Heart right ventricle (tissue), 16 donors: ENCODE measurements at regions not wholly inside any gene's neighbourhood (a gene's known extent, or its start where the extent isn't known, plus 50 kb on each side); places are given as distances from the start of the nearest gene placed in this dataset.

Experiments used
- ATAC-seq, 8 donors: fragments of 200-7000 bp; cut with Tn5 transposase; one replicate each; pipeline ENCODE4 v1.9.1; 2020; ENCODE audit warnings: mild to moderate bottlenecking in 8 of 8, moderate library complexity in 8 of 8, moderate number of reproducible peaks in 1 of 8
- DNase-seq, 2 donors: peaks; one replicate each; pipeline ENCODE4 v3.0.0-alpha.2; 2020
- H3K27ac ChIP-seq, 10 donors: fragments of 200-600 bp; sonication (generic) in 2 of 10; one replicate each; pipeline versions ENCODE4 v1.5.0 to v1.8.0; 2020 to 2022; ENCODE audit warnings: mild to moderate bottlenecking in 3 of 10
- H3K27me3 ChIP-seq, 7 donors: fragments of 200-600 bp; one replicate each; pipeline ENCODE4 v1.8.0; 2021 to 2022; ENCODE audit warnings: mild to moderate bottlenecking in 2 of 7
- H3K36me3 ChIP-seq, 9 donors: fragments of 200-600 bp; sonication (generic) in 1 of 9; one replicate each; pipeline versions ENCODE4 v1.5.0 to v1.8.0; 2020 to 2022; ENCODE audit warnings: mild to moderate bottlenecking in 2 of 9
- H3K4me1 ChIP-seq, 9 donors: fragments of 200-600 bp; sonication (generic) in 1 of 9; one replicate each; pipeline versions ENCODE4 v1.5.0 to v1.8.0; 2020 to 2022; ENCODE audit warnings: mild to moderate bottlenecking in 4 of 9
- H3K4me3 ChIP-seq, 10 donors: fragments of 200-600 bp; sonication (generic) in 2 of 10; one replicate each; pipeline versions ENCODE4 v1.5.0 to v1.8.0; 2020 to 2022; ENCODE audit warnings: mild to moderate bottlenecking in 7 of 10, moderate library complexity in 2 of 10
- H3K9me3 ChIP-seq, 11 donors: fragments of 200-600 bp in 10 of 11; sonication (generic) in 2 of 11; one replicate each; pipeline versions ENCODE4 v1.5.0 to v1.8.0; 2013 to 2022; ENCODE audit warnings: mild to moderate bottlenecking in 2 of 11, control low read depth in 1 of 11, moderate library complexity in 1 of 11
- WGBS, 2 donors: extraction: QIAGEN DNeasy Blood & Tissue Kit; methylation state at CpG; one replicate each; pipeline ENCODE4 v1.1.7; 2013; ENCODE audit warnings: inconsistent platforms in 1 of 2; 5-methylcytosine and 5-hydroxymethylcytosine counted together
- intact Hi-C, 10 donors: fragments of 100-400 bp; cut with DNase I; formaldehyde crosslinking; loops; one replicate each; pipeline versions ENCODE4 v1.11.1 to v1.14.2; 2022
- TF ChIP-seq, protein P1 (sequence below), 9 donors: fragments of 200-600 bp; sonication (generic) in 2 of 9; IDR thresholded peaks; one replicate each; pipeline versions ENCODE4 v1.5.0 to v1.8.0; 2021 to 2022; ENCODE audit warnings: antibody characterized with exemption in 9 of 9, mild to moderate bottlenecking in 5 of 9, moderate library complexity in 1 of 9
- donor health status: Arrhythmogenic right ventricular cardiomyopathy.
- donor health status: ischemic (EF 13 %, LVEDD 7.1; RV severe dilation, severe dysfunction).
- donor health status: healthy with polysubstance abuse.
- donor health status: DM: no; HTN: yes; CAD: no.
- donor health status: DM: no; HTN: no; CAD: no.
- donor health status: ischemic (EF 25% LVEDD 6.9; RV normal size, moderate dysfunction).
- donor health status: ischemic (EF 25% LVEDD 5.7; RV mildly dilated, moderate dysfunction).
- donor health status: healthy.
- donor health status: DM: yes; HTN: yes; CAD: no.
- donor health status: Ischemic cardiomyopathy.
- donor health status: ischemic (EF 35%, LVEDD 5.7; RV mildly dilated, moderate dysfunction).
- donor health status: nonischemic (EF 11% LVEDD 7.7; RV severe dilation, severe dysfunction).
- donor health status: DM: yes; HTN: yes; CAD: no.
- donor health status: PGD.
- donor health status: ischemic (EF 29% LVEDD 5.4; RV normal size, mild dysfunction).
- donor health status: nonischemic (EF 23%, LVEDD 6.1; RV moderate dilation, normal function).

DNA sequence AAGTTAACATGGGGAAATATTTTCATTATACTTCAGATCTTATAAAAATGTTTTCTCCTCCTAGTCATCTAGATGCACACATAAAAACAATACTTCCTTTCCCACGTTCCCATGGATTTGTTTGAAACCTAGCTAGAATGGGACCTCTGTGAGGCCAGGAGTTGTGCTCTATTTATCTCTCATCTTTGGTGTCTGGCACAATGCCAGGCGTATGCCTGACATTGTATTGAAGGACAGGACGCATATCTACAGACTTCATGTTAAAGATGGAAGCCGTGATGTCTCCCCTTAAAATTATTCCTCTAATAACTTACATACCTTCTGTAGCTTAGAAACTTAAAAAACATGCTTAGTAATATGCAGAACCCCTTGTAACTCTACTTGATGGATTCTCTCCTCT lies 394.5 kb upstream of the FAT1 start:
- Histone ChIP-seq H3K4me1 (no peaks in the 10 kb centered on the region), H3K36me3 (no peaks in the 10 kb centered on the region), H3K9me3 (peaks cover 0 to 3% (median 0%) of the 10 kb centered on the region in 11 donors), H3K4me3 (no peak overlapping the region), H3K27me3 (no peaks in the 10 kb centered on the region), H3K27ac (no peak overlapping the region)
- intact Hi-C loops = no loop called here
- no peak for DNase-seq
- ATAC-seq = no peak
- 74 to 79% methylated on average over 4 of the region's 4 CpGs for WGBS, 2 donors
- TF ChIP-seq, protein P1, sequence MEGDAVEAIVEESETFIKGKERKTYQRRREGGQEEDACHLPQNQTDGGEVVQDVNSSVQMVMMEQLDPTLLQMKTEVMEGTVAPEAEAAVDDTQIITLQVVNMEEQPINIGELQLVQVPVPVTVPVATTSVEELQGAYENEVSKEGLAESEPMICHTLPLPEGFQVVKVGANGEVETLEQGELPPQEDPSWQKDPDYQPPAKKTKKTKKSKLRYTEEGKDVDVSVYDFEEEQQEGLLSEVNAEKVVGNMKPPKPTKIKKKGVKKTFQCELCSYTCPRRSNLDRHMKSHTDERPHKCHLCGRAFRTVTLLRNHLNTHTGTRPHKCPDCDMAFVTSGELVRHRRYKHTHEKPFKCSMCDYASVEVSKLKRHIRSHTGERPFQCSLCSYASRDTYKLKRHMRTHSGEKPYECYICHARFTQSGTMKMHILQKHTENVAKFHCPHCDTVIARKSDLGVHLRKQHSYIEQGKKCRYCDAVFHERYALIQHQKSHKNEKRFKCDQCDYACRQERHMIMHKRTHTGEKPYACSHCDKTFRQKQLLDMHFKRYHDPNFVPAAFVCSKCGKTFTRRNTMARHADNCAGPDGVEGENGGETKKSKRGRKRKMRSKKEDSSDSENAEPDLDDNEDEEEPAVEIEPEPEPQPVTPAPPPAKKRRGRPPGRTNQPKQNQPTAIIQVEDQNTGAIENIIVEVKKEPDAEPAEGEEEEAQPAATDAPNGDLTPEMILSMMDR (IDR thresholded peaks at IDR 0.05) = no peak

DNA sequence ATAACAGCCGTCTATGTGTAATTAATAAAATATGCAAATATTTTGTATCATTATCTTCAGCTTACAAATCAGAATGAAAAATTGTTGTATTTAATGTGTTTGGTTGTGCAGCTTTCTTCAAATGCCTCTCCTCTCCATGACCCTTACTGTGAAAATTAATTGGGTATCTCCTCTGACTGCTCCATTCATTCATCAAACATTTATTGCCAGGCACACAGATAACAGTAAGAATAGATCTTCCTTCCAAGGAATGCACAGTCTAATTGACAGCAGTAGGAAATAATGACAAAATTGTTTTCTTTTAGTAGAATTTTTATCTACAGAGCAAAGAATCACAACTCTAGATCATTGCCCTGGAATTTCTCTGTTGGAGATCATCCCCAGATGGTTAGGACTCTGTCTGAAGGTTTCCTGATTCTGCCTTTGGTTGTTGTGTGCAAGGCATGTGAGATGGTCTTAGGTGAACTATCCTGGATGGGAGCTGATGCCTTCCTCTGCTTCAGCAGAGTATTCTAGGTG lies 395.0 kb upstream of the FAT1 start:
- no peak overlapping the region for H3K4me3 ChIP-seq

DNA sequence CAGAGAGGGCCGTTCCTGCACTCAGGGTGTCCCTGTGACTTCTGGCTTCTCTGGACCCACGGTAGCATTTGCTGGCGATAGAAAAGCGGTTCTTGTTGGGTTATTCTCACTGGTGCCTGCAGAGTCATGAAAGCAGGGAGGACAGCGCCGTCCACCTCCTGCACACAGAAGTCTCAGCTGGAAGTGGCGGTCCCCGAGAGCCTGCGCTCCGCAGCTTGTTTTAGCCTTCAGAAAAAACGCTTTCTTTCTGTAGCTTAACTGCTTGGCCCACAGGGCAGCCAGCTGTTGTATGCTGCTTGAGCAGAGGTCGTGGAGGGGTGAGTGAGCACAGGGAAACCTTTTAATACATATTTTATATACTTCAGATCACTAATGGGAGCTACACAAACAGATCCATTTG lies 400.7 kb upstream of the FAT1 start:
- H3K4me3 ChIP-seq = no peak overlapping the region
- H3K27ac ChIP-seq = no peak overlapping the region
- no peak for ATAC-seq
- intact Hi-C loops = no loop called here
- DNase-seq = no peak
- TF ChIP-seq, protein P1 (IDR thresholded peaks at IDR 0.05) = no peak
- H3K36me3 ChIP-seq = no peaks in the 10 kb centered on the region
- no peaks in the 10 kb centered on the region for H3K4me1 ChIP-seq
- 74 to 75% methylated on average over 12 of the region's 12 CpGs for WGBS, 2 donors
- H3K9me3 ChIP-seq = no peaks in the 10 kb centered on the region
- no peaks in the 10 kb centered on the region for H3K27me3 ChIP-seq

More for the DNA sequence above, 395.0 kb upstream of the FAT1 start:
- Histone ChIP-seq H3K27ac (no peak overlapping the region), H3K9me3 (peaks cover 0 to 3% (median 0%) of the 10 kb centered on the region in 11 donors), H3K4me1 (no peaks in the 10 kb centered on the region), H3K27me3 (no peaks in the 10 kb centered on the region), H3K36me3 (no peaks in the 10 kb centered on the region)
- no peak for ATAC-seq
- intact Hi-C loops = no loop called here
- no peak for DNase-seq
- 85 to 93% methylated on average over 1 of the region's 1 CpG for WGBS, 2 donors
- TF ChIP-seq, protein P1 (IDR thresholded peaks at IDR 0.05) = no peak

DNA sequence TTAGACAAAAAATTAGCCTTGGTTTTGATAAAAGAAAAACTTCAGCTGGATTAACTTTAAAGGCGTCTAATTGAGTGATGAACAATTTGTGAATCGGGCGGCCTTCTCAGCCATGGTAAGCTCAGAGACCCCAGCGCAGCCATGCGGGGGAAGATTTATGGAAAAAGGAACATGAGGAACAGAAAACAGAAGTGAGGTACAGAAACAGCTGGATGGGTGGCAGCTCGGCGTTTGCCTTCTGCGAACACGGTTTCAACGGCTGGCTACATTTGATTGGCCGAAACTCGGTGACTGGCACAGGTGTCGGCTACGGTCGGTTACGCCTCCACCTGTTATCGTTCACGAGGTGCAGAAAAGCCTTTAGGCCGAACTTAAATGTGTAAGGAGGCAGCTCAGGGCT lies 401.4 kb upstream of the FAT1 start:
- H3K4me3 ChIP-seq = no peak overlapping the region
- intact Hi-C loops = no loop called here
- TF ChIP-seq, protein P1 (IDR thresholded peaks at IDR 0.05) = no peak
- no peaks in the 10 kb centered on the region for H3K4me1 ChIP-seq
- ATAC-seq (no peak), DNase-seq (no peak)
- H3K27me3 ChIP-seq = no peaks in the 10 kb centered on the region
- H3K9me3 ChIP-seq = peaks cover 0 to 2% (median 0%) of the 10 kb centered on the region in 11 donors
- H3K36me3 ChIP-seq = no peaks in the 10 kb centered on the region
- H3K27ac ChIP-seq = no peak overlapping the region
- WGBS, 2 donors = 92 to 93% methylated on average over 19 of the region's 19 CpGs
